ENCODE measurements at regions not wholly inside any gene's neighbourhood (a gene's known extent, or its start where the extent isn't known, plus 50 kb on each side); places are given as distances from the start of the nearest gene placed in this dataset.

- Mint-ChIP-seq H3K36me3 (ENCODE audit: low read depth, unreplicated experiment) (no peaks in the 10 kb centered on the region), H3K4me3 (ENCODE audit: unreplicated experiment) (no peak overlapping the region), H3K9me3 (ENCODE audit: unreplicated experiment) (no peaks in the 10 kb centered on the region), H3K27ac (ENCODE audit: unreplicated experiment) (no peak overlapping the region), H3K27me3 (ENCODE audit: low read depth, unreplicated experiment) (peaks cover 6% of the 10 kb centered on the region), H3K4me1 (ENCODE audit: low read depth, unreplicated experiment) (peaks cover 23% of the 10 kb centered on the region)
- H4K20me1 ChIP-seq (ENCODE audit: insufficient read depth, low read length), result no peaks in the 10 kb centered on the region
- H3K4me1 ChIP-seq (ENCODE audit: insufficient read depth, low read length), result no peaks in the 10 kb centered on the region
- no peak overlapping the region for H3K4me2 ChIP-seq (ENCODE audit: low read length)
- H3K9ac ChIP-seq (ENCODE audit: low read length), result no peak overlapping the region
- no peaks in the 10 kb centered on the region for H3K79me2 ChIP-seq (ENCODE audit: insufficient read depth, low read length)
- TF ChIP-seq CTCF (IDR thresholded peaks at IDR 0.05; ENCODE audit: insufficient read depth, low read depth, low read length) (no peak), EZH2 (IDR thresholded peaks at IDR 0.05; ENCODE audit: insufficient read depth, low read length) (no peak)
- no peaks in the 10 kb centered on the region for H3K9me3 ChIP-seq (ENCODE audit: insufficient read depth, low read depth, low read length)
- FAIRE-seq (no peak), DNase-seq (ENCODE audit: low read depth) (no peak)
- H3K27ac ChIP-seq (ENCODE audit: low read depth, low read length), result no peak overlapping the region
- H3K27me3 ChIP-seq (ENCODE audit: insufficient read depth, low read length), result no peaks in the 10 kb centered on the region
- no peak overlapping the region for H2AFZ ChIP-seq (ENCODE audit: low read depth, low read length)
- no peak overlapping the region for H3K4me3 ChIP-seq (ENCODE audit: insufficient read depth, low read depth, low read length)
- H3K36me3 ChIP-seq (ENCODE audit: insufficient read depth, low read length), result no peaks in the 10 kb centered on the region
These were observed 93.7 kb upstream of the SLC2A1 start for GRCh38 chr1:43052322-43052721.

GRCh38 chr1:43049481-43049880 lies 90.8 kb upstream of the SLC2A1 start:
- H3K36me3 Mint-ChIP-seq (ENCODE audit: low read depth, unreplicated experiment), result no peaks in the 10 kb centered on the region
- H3K79me2 ChIP-seq (ENCODE audit: insufficient read depth, low read length), result no peaks in the 10 kb centered on the region
- FAIRE-seq (no peak), DNase-seq (ENCODE audit: low read depth) (no peak)
- no peak overlapping the region for H3K27ac ChIP-seq (ENCODE audit: low read depth, low read length)
- H3K9me3 ChIP-seq (ENCODE audit: insufficient read depth, low read depth, low read length), result no peaks in the 10 kb centered on the region
- no peak overlapping the region for H2AFZ ChIP-seq (ENCODE audit: low read depth, low read length)
- TF ChIP-seq EZH2 (IDR thresholded peaks at IDR 0.05; ENCODE audit: insufficient read depth, low read length) (no peak), CTCF (IDR thresholded peaks at IDR 0.05; ENCODE audit: insufficient read depth, low read depth, low read length) (no peak)
- H3K27ac Mint-ChIP-seq (ENCODE audit: unreplicated experiment), result no peak overlapping the region
- H3K27me3 Mint-ChIP-seq (ENCODE audit: low read depth, unreplicated experiment), result peaks cover 16% of the 10 kb centered on the region
- H3K4me3 Mint-ChIP-seq (ENCODE audit: unreplicated experiment), result no peak overlapping the region
- peaks cover 17% of the 10 kb centered on the region for H3K4me1 Mint-ChIP-seq (ENCODE audit: low read depth, unreplicated experiment)
- H3K4me2 ChIP-seq (ENCODE audit: low read length), result no peak overlapping the region
- H3K27me3 ChIP-seq (ENCODE audit: insufficient read depth, low read length), result no peaks in the 10 kb centered on the region
- no peaks in the 10 kb centered on the region for H3K9me3 Mint-ChIP-seq (ENCODE audit: unreplicated experiment)
- no peaks in the 10 kb centered on the region for H3K4me1 ChIP-seq (ENCODE audit: insufficient read depth, low read length)
- H3K4me3 ChIP-seq (ENCODE audit: insufficient read depth, low read depth, low read length), result no peak overlapping the region
- no peaks in the 10 kb centered on the region for H3K36me3 ChIP-seq (ENCODE audit: insufficient read depth, low read length)
- no peak overlapping the region for H3K9ac ChIP-seq (ENCODE audit: low read length)
- no peaks in the 10 kb centered on the region for H4K20me1 ChIP-seq (ENCODE audit: insufficient read depth, low read length)

- H3K9ac ChIP-seq (ENCODE audit: low read length), result no peak overlapping the region
- DNase-seq (ENCODE audit: low read depth), result no peak
- H4K20me1 ChIP-seq (ENCODE audit: insufficient read depth, low read length), result no peaks in the 10 kb centered on the region
- Mint-ChIP-seq H3K4me3 (ENCODE audit: unreplicated experiment) (no peak overlapping the region), H3K9me3 (ENCODE audit: unreplicated experiment) (no peaks in the 10 kb centered on the region), H3K36me3 (ENCODE audit: low read depth, unreplicated experiment) (no peaks in the 10 kb centered on the region), H3K27ac (ENCODE audit: unreplicated experiment) (no peak overlapping the region), H3K4me1 (ENCODE audit: low read depth, unreplicated experiment) (peaks cover 17% of the 10 kb centered on the region), H3K27me3 (ENCODE audit: low read depth, unreplicated experiment) (peaks cover 16% of the 10 kb centered on the region)
- H3K27me3 ChIP-seq (ENCODE audit: insufficient read depth, low read length), result no peaks in the 10 kb centered on the region
- H3K4me1 ChIP-seq (ENCODE audit: insufficient read depth, low read length), result no peaks in the 10 kb centered on the region
- H3K27ac ChIP-seq (ENCODE audit: low read depth, low read length), result no peak overlapping the region
- no peak overlapping the region for H3K4me3 ChIP-seq (ENCODE audit: insufficient read depth, low read depth, low read length)
- no peaks in the 10 kb centered on the region for H3K9me3 ChIP-seq (ENCODE audit: insufficient read depth, low read depth, low read length)
- H3K79me2 ChIP-seq (ENCODE audit: insufficient read depth, low read length), result no peaks in the 10 kb centered on the region
- FAIRE-seq, result no peak
- no peak overlapping the region for H2AFZ ChIP-seq (ENCODE audit: low read depth, low read length)
- H3K4me2 ChIP-seq (ENCODE audit: low read length), result no peak overlapping the region
- H3K36me3 ChIP-seq (ENCODE audit: insufficient read depth, low read length), result no peaks in the 10 kb centered on the region
- TF ChIP-seq EZH2 (IDR thresholded peaks at IDR 0.05; ENCODE audit: insufficient read depth, low read length), result no peak
- TF ChIP-seq CTCF (IDR thresholded peaks at IDR 0.05; ENCODE audit: insufficient read depth, low read depth, low read length), result no peak
These were observed 89.9 kb upstream of the SLC2A1 start for GRCh38 chr1:43048601-43049011.
